ENCODE measurements at regions not wholly inside any gene's neighbourhood (a gene's known extent, or its start where the extent isn't known, plus 50 kb on each side); places are given as distances from the start of the nearest gene placed in this dataset.

DNA sequence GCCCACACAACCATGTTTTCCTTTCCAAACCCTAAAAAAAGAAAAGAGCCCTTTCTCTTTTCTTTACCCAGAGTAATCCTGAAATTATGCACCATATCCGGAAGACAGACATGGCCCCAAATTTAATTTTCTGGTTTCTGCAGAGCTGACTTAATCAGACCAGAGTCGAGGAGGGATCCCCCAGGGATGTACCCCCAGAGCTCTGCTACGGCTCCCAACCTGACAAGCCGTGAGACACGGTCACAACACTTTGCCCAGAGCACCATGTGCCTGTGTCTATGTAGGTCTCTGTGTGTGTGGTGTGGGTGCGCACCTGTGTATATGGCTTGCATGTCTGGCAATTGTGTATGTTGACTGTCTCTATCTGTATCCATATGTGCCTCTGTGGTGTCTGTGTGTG is 77.6 kb upstream of the CLMN start:
- no peak overlapping the region for H3K27ac ChIP-seq (ENCODE audit: low read depth, low read length)
- H3K79me2 ChIP-seq (ENCODE audit: control insufficient read depth, low read length): no peaks in the 10 kb centered on the region
- TF ChIP-seq, protein P1, sequence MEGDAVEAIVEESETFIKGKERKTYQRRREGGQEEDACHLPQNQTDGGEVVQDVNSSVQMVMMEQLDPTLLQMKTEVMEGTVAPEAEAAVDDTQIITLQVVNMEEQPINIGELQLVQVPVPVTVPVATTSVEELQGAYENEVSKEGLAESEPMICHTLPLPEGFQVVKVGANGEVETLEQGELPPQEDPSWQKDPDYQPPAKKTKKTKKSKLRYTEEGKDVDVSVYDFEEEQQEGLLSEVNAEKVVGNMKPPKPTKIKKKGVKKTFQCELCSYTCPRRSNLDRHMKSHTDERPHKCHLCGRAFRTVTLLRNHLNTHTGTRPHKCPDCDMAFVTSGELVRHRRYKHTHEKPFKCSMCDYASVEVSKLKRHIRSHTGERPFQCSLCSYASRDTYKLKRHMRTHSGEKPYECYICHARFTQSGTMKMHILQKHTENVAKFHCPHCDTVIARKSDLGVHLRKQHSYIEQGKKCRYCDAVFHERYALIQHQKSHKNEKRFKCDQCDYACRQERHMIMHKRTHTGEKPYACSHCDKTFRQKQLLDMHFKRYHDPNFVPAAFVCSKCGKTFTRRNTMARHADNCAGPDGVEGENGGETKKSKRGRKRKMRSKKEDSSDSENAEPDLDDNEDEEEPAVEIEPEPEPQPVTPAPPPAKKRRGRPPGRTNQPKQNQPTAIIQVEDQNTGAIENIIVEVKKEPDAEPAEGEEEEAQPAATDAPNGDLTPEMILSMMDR (IDR thresholded peaks at IDR 0.05; ENCODE audit: low read depth, low read length, poor library complexity, severe bottlenecking): no peak
- TF ChIP-seq EZH2phosphoT487 (IDR thresholded peaks at IDR 0.05; ENCODE audit: borderline replicate concordance, low read length): no peak
- no peaks in the 10 kb centered on the region for H3K9me3 ChIP-seq (ENCODE audit: control insufficient read depth, insufficient read depth, low read length)
- no peaks in the 10 kb centered on the region for H3F3A ChIP-seq (ENCODE audit: control insufficient read depth, insufficient read depth)
- H3K4me2 ChIP-seq (ENCODE audit: low read length): no peak overlapping the region
- H3K36me3 ChIP-seq (ENCODE audit: control insufficient read depth, low read length): no peaks in the 10 kb centered on the region
- no peak overlapping the region for H3K4me3 ChIP-seq (ENCODE audit: low read length)
- no peaks in the 10 kb centered on the region for H4K20me1 ChIP-seq (ENCODE audit: control insufficient read depth, insufficient read depth, low read depth, low read length)
- no peaks in the 10 kb centered on the region for H3K9me2 ChIP-seq (replicated peaks; ENCODE audit: control insufficient read depth, low read length)
- H3K4me1 ChIP-seq (ENCODE audit: control insufficient read depth, low read length): no peaks in the 10 kb centered on the region
- H3K27me3 ChIP-seq (ENCODE audit: control insufficient read depth, low read length): no peaks in the 10 kb centered on the region

DNA sequence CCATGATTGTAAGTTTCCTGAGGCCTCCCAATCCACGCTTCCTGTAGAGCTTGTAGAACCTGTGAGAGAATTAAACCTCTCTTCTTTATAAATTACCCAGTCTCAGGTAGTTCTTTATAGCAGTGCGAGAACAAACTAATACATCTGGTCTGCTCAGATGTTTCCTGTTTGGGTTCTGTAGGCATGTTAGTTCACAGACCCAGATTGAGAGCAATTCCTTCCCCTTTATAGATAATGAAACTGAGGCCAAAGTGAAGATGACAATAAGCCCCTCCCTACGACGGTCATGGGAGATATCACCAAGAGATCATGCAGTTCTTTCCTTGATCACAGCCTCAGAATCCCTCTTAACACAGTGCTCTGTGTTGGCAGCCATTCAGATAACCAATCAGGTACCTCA is 76.5 kb upstream of the CLMN start:
- Histone ChIP-seq H3F3A (ENCODE audit: control insufficient read depth, insufficient read depth) (no peaks in the 10 kb centered on the region), H3K79me2 (ENCODE audit: control insufficient read depth, low read length) (no peaks in the 10 kb centered on the region), H3K27ac (ENCODE audit: low read depth, low read length) (no peak overlapping the region), H3K4me3 (ENCODE audit: low read length) (no peak overlapping the region), H3K27me3 (ENCODE audit: control insufficient read depth, low read length) (no peaks in the 10 kb centered on the region; the same call in 1 of the 2 replicates), H3K4me1 (ENCODE audit: control insufficient read depth, low read length) (no peaks in the 10 kb centered on the region), H3K9me3 (ENCODE audit: control insufficient read depth, insufficient read depth, low read length) (no peaks in the 10 kb centered on the region), H3K4me2 (ENCODE audit: low read length) (no peak overlapping the region), H3K9me2 (replicated peaks; ENCODE audit: control insufficient read depth, low read length) (no peaks in the 10 kb centered on the region), H3K36me3 (ENCODE audit: control insufficient read depth, low read length) (no peaks in the 10 kb centered on the region), H4K20me1 (ENCODE audit: control insufficient read depth, insufficient read depth, low read depth, low read length) (no peaks in the 10 kb centered on the region)
- no peak for TF ChIP-seq EZH2phosphoT487 (IDR thresholded peaks at IDR 0.05; ENCODE audit: borderline replicate concordance, low read length)
- TF ChIP-seq, protein P1 (IDR thresholded peaks at IDR 0.05; ENCODE audit: low read depth, low read length, poor library complexity, severe bottlenecking): no peak

DNA sequence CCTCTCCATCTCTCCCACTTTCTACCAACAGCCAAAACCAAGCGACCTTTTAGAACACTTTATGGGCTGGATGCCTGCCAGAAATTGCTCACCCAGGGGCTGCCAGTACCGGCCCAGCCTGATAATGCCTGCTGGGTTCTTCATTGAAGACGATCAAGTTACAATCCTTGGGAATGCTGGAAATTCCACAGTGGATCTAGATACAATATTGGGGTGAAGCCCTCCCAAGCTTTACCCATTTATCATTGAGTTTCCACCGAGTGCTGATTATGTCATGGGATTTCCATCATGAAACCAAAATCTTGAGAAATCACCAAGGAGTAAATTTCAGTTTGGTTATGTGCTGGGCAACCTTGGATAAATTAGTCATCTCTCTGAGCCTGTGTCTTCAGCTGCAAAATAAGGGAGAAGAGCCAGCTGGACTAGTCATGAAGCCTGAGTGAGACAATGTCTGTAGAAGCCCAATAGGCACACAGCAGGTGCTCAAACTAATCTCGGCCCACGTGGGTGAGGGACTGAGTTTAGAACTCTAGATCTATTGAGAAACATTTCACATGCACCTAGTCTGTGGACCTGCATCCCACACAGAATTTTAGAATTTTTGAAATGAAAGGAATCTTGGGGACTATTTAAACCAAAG is 75.5 kb upstream of the CLMN start:
- Histone ChIP-seq H3K36me3 (ENCODE audit: control insufficient read depth, low read length) (no peaks in the 10 kb centered on the region), H3K4me1 (ENCODE audit: control insufficient read depth, low read length) (no peaks in the 10 kb centered on the region), H3K9me3 (ENCODE audit: control insufficient read depth, insufficient read depth, low read length) (no peaks in the 10 kb centered on the region), H3K79me2 (ENCODE audit: control insufficient read depth, low read length) (no peaks in the 10 kb centered on the region), H3K4me2 (ENCODE audit: low read length) (no peak overlapping the region), H3K4me3 (ENCODE audit: low read length) (no peak overlapping the region), H4K20me1 (ENCODE audit: control insufficient read depth, insufficient read depth, low read depth, low read length) (no peaks in the 10 kb centered on the region), H3F3A (ENCODE audit: control insufficient read depth, insufficient read depth) (no peaks in the 10 kb centered on the region), H3K9me2 (replicated peaks; ENCODE audit: control insufficient read depth, low read length) (no peaks in the 10 kb centered on the region), H3K27ac (ENCODE audit: low read depth, low read length) (no peak overlapping the region), H3K27me3 (ENCODE audit: control insufficient read depth, low read length) (no peaks in the 10 kb centered on the region; the same call in 1 of the 2 replicates)
- no peak for TF ChIP-seq EZH2phosphoT487 (IDR thresholded peaks at IDR 0.05; ENCODE audit: borderline replicate concordance, low read length)
- TF ChIP-seq, protein P1 (IDR thresholded peaks at IDR 0.05; ENCODE audit: low read depth, low read length, poor library complexity, severe bottlenecking): no peak
